ENCODE measurements at regions not wholly inside any gene's neighbourhood (a gene's known extent, or its start where the extent isn't known, plus 50 kb on each side); places are given as distances from the start of the nearest gene placed in this dataset.

DNA sequence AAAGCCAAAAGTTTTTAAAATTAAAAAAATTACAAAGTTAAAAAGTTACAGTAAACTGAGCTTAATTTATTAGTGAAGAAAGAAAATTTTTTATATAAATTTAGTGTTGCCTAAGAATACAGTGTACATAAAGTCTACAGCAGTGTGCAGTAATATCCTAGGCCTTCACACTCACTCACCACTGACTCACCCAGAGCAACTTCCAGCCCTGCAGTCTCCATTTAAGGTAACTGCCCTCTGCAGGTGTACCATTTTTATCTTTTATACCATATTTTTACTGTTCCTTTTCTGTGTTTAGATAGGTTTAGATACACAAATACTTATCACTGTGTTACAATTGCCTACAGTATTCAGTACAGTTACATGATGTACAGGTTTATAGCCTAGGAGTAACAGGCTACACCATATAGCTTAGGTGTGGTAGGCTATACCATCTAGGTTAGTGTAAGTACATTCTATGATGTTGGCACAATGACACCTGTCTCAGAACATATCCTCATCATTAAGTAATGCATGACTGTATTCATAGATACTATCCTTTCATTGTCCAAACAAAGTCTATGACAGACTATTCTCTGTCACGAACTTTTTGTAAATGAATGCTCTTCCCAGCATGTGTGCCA, 78.6 kb upstream of the PBX1 start:
- in situ Hi-C loops (cut with HindIII; ENCODE audit: low pct_unique_long_range_greater_than_20kb, low sequenced_read_pairs) = no loop called here
- DNase-seq (ENCODE audit: low read depth, low spot score) = no peak

DNA sequence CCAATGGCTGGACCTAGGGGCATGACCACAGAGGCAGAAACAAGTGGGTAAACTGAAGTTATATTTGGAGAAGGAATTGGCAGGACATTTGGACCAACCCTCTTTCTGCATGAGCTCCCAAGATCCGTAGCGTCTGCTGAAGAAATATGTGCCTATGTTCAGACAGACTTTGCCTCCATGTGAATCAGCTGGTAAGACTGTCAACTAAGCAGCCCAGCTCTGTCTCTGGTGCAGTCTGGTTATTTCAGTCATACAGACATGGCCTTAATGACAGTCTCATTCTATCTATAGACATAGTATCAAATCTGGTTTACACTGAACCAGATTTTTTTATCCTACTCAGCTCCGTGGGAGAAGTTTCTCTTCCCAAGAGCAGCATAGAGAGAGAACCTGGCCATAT, 63.1 kb upstream of the PBX1 start:
- in situ Hi-C loops (cut with HindIII; ENCODE audit: low pct_unique_long_range_greater_than_20kb, low sequenced_read_pairs) = no loop called here
- DNase-seq (ENCODE audit: low read depth, low spot score) = no peak

DNA sequence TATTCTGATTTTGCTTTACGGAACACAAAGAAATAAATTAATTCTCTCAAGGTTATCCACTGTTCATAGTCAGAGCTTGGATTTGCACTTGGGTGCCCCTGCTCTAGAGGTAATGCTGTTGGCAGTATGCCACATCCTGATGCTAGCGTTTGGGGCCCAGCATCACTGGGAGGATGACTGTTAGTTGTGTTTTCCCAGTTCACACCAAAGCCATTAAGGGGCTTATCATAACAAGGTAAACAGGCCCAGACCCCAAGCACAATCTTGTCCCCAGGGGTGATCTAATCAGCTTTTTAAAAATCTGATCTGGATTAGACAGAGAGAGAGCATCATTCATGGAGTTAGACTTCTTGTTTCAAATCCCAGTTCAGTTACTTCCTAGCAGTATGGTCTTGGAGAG, 60.2 kb upstream of the PBX1 start:
- in situ Hi-C loops (cut with HindIII; ENCODE audit: low pct_unique_long_range_greater_than_20kb, low sequenced_read_pairs) = no loop called here
- DNase-seq (ENCODE audit: low read depth, low spot score) = no peak

DNA sequence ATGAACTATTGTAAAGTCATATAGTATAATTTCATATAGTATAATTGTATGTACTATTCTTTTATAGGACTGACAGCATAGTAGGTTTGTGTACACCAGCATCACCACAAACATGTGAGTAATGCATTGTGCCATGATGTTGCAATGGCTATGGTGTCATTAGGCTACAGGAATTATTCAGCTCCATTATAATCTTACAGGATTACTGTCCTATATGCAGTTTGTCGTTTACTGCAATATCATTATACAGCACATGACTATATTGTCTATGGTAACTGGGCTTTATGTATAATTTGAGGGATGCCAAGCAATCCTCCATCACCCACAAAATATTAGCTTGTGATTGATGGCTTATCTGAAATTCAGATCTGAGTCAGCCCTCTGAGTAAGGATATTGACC, 54.2 kb upstream of the PBX1 start:
- in situ Hi-C loops (cut with HindIII; ENCODE audit: low pct_unique_long_range_greater_than_20kb, low sequenced_read_pairs) = no loop called here
- DNase-seq (ENCODE audit: low read depth, low spot score) = no peak

Small RNA genes lying in the stretch of these regions (small RNA-seq; reads per million reads assigned to genes)
- gene RF00012 = 0 to 0.12 reads per million in 2 experiments
- 0 to 24.5 reads per million in 2 experiments for gene RNA5SP62
- 0 reads per million in 2 experiments for gene RNA5SP63
- gene RNU5F-6P = 0 to 0.10 reads per million in 2 experiments
